ENCODE measurements at regions not wholly inside any gene's neighbourhood (a gene's known extent, or its start where the extent isn't known, plus 50 kb on each side); places are given as distances from the start of the nearest gene placed in this dataset.

DNA sequence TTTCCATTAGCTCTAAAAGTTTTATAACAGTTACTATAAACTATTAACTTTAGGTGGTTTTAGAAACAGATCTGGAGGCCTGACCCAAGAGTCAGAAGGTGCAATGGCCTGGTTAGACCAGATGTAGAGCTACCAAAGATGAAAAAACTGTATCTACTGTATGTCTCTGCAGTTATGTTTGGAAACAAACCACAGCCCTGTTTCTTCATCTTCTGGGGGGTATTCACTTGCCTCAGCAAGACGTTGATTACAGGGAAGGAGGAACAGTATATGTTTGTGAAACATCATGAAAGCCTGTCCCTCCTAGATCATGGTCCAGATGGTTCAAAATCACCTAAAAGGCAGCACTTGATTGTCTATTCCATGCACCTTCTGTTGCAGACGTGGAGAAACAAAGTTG, 220.2 kb downstream of the SUCLG1 start:
- Histone ChIP-seq H4K20me1 (ENCODE audit: insufficient read depth, low read length) (no peaks in the 10 kb centered on the region), H2AFZ (ENCODE audit: low read length) (no peak overlapping the region), H3K27me3 (ENCODE audit: insufficient read depth, low read length) (no peaks in the 10 kb centered on the region; the same call in 1 of the 2 replicates), H3F3A (ENCODE audit: insufficient read depth, low read length) (no peaks in the 10 kb centered on the region), H3K36me3 (ENCODE audit: insufficient read depth, low read length) (no peaks in the 10 kb centered on the region), H3K4me2 (ENCODE audit: low read length) (no peak overlapping the region), H3K9me2 (ENCODE audit: low read depth, low read length) (no peaks in the 10 kb centered on the region), H3K9me3 (ENCODE audit: low read length) (no peaks in the 10 kb centered on the region), H3K79me2 (ENCODE audit: insufficient read depth, low read length) (no peaks in the 10 kb centered on the region), H3K9ac (ENCODE audit: low read length) (no peak overlapping the region), H3K4me1 (ENCODE audit: insufficient read depth, low read length, severe bottlenecking) (no peaks in the 10 kb centered on the region), H3K4me3 (ENCODE audit: low read depth, low read length, poor library complexity, severe bottlenecking) (no peak overlapping the region), H3K27ac (ENCODE audit: low read depth, low read length, poor library complexity, severe bottlenecking) (no peak overlapping the region)
- TF ChIP-seq, protein P1, sequence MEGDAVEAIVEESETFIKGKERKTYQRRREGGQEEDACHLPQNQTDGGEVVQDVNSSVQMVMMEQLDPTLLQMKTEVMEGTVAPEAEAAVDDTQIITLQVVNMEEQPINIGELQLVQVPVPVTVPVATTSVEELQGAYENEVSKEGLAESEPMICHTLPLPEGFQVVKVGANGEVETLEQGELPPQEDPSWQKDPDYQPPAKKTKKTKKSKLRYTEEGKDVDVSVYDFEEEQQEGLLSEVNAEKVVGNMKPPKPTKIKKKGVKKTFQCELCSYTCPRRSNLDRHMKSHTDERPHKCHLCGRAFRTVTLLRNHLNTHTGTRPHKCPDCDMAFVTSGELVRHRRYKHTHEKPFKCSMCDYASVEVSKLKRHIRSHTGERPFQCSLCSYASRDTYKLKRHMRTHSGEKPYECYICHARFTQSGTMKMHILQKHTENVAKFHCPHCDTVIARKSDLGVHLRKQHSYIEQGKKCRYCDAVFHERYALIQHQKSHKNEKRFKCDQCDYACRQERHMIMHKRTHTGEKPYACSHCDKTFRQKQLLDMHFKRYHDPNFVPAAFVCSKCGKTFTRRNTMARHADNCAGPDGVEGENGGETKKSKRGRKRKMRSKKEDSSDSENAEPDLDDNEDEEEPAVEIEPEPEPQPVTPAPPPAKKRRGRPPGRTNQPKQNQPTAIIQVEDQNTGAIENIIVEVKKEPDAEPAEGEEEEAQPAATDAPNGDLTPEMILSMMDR (IDR thresholded peaks at IDR 0.05; ENCODE audit: low read length), result no peak
- no peak for TF ChIP-seq EZH2 (IDR thresholded peaks at IDR 0.05; ENCODE audit: borderline replicate concordance, low read length)

DNA sequence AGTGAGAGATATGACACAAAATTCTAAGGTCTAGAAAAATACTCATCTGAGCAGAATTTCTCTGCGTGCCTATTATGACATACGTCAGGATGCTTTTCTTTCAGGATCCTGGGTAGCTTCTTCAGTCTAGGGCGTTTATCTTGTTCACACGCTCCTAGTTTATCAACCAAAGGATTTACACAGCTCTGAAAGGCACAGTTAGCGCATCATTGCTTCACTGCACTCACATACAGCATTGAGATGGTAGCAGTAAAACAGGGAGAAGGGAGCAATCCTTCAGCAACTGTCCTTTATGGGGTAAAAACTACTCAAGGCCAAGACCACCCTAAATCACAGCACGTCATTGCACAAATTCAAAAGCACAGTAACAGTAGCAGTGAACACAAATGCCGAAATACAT, 222.8 kb downstream of the SUCLG1 start:
- Histone ChIP-seq H3K9ac (ENCODE audit: low read length) (no peak overlapping the region), H3K36me3 (ENCODE audit: insufficient read depth, low read length) (no peaks in the 10 kb centered on the region), H2AFZ (ENCODE audit: low read length) (no peak overlapping the region), H3K9me3 (ENCODE audit: low read length) (no peaks in the 10 kb centered on the region), H3F3A (ENCODE audit: insufficient read depth, low read length) (no peaks in the 10 kb centered on the region), H3K4me1 (ENCODE audit: insufficient read depth, low read length, severe bottlenecking) (no peaks in the 10 kb centered on the region), H4K20me1 (ENCODE audit: insufficient read depth, low read length) (no peaks in the 10 kb centered on the region), H3K27me3 (ENCODE audit: insufficient read depth, low read length) (no peaks in the 10 kb centered on the region), H3K4me3 (ENCODE audit: low read depth, low read length, poor library complexity, severe bottlenecking) (no peak overlapping the region), H3K9me2 (ENCODE audit: low read depth, low read length) (no peaks in the 10 kb centered on the region), H3K4me2 (ENCODE audit: low read length) (no peak overlapping the region), H3K27ac (ENCODE audit: low read depth, low read length, poor library complexity, severe bottlenecking) (no peak overlapping the region), H3K79me2 (ENCODE audit: insufficient read depth, low read length) (no peaks in the 10 kb centered on the region)
- no peak for TF ChIP-seq EZH2 (IDR thresholded peaks at IDR 0.05; ENCODE audit: borderline replicate concordance, low read length)
- TF ChIP-seq, protein P1 (IDR thresholded peaks at IDR 0.05; ENCODE audit: low read length), result no peak

DNA sequence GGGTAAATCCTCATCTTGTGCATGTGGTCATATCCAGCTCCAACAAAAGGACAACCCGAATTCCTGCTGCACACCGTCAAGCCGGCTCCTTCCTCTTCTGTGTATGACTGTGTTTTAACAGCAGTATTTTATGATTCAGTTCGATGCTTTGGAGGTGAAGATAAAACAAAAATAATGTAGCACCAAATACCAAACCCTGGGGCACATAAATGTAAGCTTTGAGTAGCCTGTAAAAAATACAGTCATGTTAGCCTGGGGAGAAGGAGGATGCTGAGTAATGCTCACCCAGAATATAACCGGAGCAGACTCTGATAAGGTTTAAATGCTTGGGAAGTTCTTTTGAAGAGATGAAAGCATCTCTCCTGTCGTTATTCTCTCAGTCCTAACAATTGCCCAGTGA, 225.0 kb downstream of the SUCLG1 start:
- H3K79me2 ChIP-seq (ENCODE audit: insufficient read depth, low read length), result no peaks in the 10 kb centered on the region
- no peaks in the 10 kb centered on the region for H3K4me1 ChIP-seq (ENCODE audit: insufficient read depth, low read length, severe bottlenecking)
- no peaks in the 10 kb centered on the region for H3K9me2 ChIP-seq (ENCODE audit: low read depth, low read length)
- no peak overlapping the region for H3K4me3 ChIP-seq (ENCODE audit: low read depth, low read length, poor library complexity, severe bottlenecking)
- no peak overlapping the region for H2AFZ ChIP-seq (ENCODE audit: low read length)
- no peaks in the 10 kb centered on the region for H4K20me1 ChIP-seq (ENCODE audit: insufficient read depth, low read length)
- H3K36me3 ChIP-seq (ENCODE audit: insufficient read depth, low read length), result no peaks in the 10 kb centered on the region
- no peak overlapping the region for H3K9ac ChIP-seq (ENCODE audit: low read length)
- H3K9me3 ChIP-seq (ENCODE audit: low read length), result no peaks in the 10 kb centered on the region
- no peak overlapping the region for H3K27ac ChIP-seq (ENCODE audit: low read depth, low read length, poor library complexity, severe bottlenecking)
- no peaks in the 10 kb centered on the region for H3K27me3 ChIP-seq (ENCODE audit: insufficient read depth, low read length)
- no peak overlapping the region for H3K4me2 ChIP-seq (ENCODE audit: low read length)
- TF ChIP-seq EZH2 (IDR thresholded peaks at IDR 0.05; ENCODE audit: borderline replicate concordance, low read length), result no peak
- TF ChIP-seq, protein P1 (IDR thresholded peaks at IDR 0.05; ENCODE audit: low read length), result no peak
- no peaks in the 10 kb centered on the region for H3F3A ChIP-seq (ENCODE audit: insufficient read depth, low read length)
